HG03097 (cell line): ENCODE measurements at regions not wholly inside any gene's neighbourhood (a gene's known extent, or its start where the extent isn't known, plus 50 kb on each side); places are given as distances from the start of the nearest gene placed in this dataset.

Experiments used
- ATAC-seq: cut with Tn5 transposase; IDR thresholded peaks from one replicate; pipeline ENCODE4 v1.9.1; 2021; ENCODE audit not compliant: unreplicated experiment, low FRiP score

GRCh38 chr4:128606173-128606572 is 203.3 kb upstream of the JADE1 start:
- ATAC-seq = no peak

GRCh38 chr4:128604840-128605239 is 204.7 kb upstream of the JADE1 start:
- ATAC-seq = no peak

DNA sequence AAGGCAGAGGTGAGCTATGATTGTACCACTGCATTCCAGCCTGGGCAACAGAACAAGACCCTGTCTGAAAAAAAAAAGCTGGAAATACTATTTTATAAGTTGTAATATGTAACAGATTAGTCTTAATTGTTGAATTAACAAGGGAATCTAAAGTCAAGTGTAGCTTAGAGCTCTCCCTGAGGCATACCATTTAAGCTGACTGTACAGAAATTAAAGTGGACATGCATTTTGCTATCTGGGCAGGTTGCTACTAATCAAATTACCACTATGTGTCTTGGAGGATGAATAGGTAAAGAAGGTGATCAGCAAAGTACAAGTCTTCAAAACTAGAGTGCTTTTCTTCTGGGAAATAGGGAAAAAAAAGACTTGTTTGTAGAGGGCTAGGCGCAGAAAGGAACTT is 205.3 kb upstream of the JADE1 start:
- ATAC-seq = no peak

GRCh38 chr4:128603081-128603480 is 206.4 kb upstream of the JADE1 start:
- ATAC-seq = no peak

- ATAC-seq = no peak
Observed at GRCh38 chr4:128601991-128602695, 207.4 kb upstream of the JADE1 start.

GRCh38 chr4:128600996-128601871 is 208.3 kb upstream of the JADE1 start:
- no peak for ATAC-seq

DNA sequence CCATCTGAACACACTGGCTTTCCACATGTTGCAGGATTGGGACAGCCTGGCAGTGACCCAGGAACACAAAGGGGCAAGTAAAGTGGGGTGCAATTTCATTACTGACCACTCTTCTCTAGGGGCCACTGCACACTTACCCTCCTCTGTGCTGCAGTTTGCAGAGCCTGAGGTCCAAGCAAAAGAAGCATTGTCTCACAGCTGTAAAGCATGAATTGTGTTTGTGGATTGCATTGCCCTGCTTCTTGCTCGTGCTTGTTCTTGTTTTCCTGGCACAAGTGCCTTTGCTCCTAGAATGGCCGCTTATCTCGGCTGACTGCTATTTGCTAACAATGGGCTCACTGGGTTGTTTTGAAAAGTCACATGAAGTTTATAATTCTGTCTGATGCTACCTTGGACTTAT is 209.1 kb upstream of the JADE1 start:
- ATAC-seq = no peak

GRCh38 chr4:128597500-128597899 is 212.0 kb upstream of the JADE1 start:
- no peak for ATAC-seq

DNA sequence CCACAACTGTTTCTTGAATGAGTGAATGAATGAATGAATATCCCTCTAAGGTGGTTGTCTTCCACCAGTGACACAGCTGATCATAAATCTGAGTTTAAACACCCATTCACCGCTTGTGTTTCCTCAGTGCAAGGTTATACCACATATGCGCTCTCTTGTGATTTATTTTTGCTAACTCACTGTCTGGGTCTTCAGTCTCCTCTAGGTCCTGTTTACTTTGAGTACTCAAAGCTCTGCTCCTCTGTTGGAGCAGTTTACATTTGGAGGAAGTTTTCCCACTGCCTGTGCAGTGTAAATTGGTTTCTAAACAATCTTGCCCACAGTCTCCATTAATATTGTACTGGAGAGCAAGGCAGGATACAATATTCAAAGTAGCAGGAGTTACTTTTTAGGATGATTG is 212.6 kb upstream of the JADE1 start:
- ATAC-seq = no peak

- no peak for ATAC-seq
Observed at GRCh38 chr4:128596115-128596514, 213.4 kb upstream of the JADE1 start.

DNA sequence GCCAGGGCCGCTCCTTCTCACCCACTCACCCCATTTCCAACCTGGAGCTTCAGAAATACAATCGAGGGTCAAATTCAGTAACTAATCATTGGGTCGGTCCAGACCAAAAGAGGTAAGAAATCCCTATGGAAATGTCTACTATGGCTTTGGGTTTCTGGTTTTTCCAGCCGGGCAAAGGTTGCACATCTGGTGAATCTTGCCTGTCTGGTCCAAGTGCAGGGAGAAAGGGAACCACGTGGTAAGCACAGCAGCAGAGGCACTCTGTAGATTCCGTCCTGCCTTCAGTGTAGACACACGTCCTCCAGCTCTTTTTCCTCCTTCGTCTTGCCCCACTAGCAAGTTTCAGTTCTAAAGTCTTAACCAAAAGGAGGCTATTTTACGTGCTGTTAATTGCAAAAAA is 218.0 kb upstream of the JADE1 start:
- no peak for ATAC-seq

- no peak for ATAC-seq
Observed at GRCh38 chr4:128590773-128591172, 218.7 kb upstream of the JADE1 start.

DNA sequence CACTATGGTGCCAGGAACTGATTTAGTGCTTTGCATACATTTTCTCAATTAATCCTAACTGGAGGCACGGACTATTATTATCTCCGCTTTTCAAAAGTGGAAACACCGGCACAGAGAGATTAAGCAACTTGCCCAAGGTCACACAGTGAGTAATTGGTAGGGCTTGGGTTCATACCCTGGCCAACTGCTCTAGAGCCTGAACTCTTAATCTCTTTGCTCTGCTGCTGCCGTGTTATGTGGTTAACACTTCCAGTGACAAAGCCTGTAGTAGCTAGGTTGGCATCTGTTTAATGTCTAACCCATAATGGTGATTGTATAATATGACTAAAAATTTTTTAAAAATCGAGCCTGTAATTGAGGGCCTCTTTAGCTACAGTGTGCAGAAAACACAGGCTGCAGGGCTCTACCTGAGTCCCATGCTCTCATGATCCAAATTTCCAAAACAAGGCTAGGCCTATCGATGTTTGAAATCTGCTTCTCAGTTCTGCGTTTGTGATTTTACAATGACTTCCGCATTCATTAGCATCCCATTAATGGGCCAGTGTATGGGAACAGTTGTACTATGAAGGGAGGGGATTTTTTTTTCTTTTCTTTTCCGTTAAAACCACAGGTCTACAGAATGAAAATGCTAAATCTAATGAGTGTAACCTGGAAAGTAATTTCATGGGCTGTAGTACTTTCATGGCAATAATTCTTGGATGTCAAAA is 219.3 kb upstream of the JADE1 start:
- ATAC-seq = no peak

DNA sequence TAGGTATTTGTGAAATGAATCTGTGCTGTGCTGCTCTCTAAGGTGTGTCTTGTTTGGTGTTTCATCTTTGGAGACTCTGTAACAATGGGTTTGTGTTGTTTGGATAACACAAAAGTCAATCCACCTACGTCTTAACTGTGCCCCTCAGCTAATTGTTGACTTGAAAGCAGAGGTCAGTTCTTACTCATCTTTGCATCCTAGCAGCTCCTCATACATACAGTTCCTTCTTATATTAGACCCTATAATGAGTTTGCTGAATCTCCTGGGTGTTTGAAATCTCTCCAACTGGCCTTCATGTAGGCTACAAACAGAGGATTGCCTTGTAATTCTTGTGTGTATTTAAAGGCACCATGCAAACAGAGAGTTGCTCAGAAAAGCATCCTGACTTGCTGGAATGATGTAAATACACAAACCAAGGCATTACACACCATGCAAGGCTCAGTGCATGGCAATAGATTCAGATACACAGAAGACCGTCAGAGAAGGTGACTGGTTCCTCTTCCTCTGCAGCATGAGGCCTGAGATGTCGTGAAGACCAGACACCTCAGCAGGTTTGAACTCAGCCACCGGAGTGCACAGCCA is 220.0 kb upstream of the JADE1 start:
- ATAC-seq = no peak

DNA sequence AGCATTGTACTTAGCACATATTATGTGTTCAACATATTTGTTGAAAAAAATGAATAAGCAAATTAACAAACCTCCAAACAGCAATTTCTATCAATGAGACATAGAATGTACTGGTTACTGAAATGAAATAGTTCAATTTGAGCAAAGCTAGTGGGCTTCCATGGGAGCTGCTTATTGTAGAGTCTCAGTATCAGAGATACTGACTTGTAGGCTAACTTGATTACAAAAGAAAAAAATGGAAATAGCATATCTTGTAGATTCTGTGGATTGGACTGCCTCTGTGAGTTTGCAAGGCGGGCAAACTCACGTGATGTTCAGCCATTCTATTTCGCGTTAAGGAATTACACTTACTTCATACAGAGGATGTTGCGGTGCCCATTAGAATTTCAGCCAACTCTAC is 222.1 kb upstream of the JADE1 start:
- no peak for ATAC-seq

DNA sequence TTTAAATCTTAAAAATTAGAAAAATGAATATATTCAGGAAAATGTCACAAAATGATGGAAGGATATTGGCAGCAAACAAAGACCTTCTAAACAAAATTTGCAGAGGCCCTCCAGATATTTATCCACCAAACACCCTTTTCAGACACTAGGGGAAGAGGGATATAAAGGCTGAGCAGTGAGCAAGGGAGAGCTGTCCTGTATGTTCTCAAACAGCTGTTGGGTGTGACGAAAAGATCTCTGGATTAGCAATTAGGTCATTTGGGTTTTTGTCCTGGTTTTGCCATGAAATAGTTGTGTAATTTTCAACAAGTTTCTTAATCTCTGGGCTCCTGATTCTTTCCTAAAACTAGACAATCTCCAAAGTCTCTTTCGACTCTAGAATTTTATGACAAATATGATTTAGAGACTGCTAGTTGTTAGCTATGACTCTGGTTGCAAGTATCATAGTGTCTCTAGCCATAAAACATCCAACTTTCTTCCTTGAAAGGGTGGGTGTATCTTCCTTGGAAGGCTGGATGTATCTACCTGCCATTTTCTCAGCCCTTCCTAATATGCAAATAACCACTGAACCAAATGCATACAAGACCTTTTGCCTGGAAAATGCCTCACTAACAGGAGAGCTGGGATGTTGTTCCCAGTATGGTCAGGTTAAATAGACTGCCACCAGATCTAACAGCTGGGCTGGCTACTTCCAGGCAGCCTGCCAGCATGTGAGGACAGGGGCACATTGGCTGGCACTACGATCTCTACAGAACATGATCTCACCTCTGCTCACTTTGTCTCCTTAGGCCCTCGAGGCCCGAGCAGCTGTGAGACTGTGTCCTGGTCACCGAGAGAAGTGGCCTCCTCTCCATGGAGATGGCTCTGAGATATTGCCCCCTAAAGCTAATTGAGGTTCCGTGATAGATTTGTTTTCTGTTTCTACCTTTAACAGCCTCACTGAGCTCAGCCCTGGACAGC is 225.5 kb upstream of the JADE1 start:
- no peak for ATAC-seq

GRCh38 chr4:128582427-128582870 is 227.1 kb upstream of the JADE1 start:
- no peak for ATAC-seq

GRCh38 chr4:128579154-128579853 is 230.2 kb upstream of the JADE1 start:
- ATAC-seq = no peak

DNA sequence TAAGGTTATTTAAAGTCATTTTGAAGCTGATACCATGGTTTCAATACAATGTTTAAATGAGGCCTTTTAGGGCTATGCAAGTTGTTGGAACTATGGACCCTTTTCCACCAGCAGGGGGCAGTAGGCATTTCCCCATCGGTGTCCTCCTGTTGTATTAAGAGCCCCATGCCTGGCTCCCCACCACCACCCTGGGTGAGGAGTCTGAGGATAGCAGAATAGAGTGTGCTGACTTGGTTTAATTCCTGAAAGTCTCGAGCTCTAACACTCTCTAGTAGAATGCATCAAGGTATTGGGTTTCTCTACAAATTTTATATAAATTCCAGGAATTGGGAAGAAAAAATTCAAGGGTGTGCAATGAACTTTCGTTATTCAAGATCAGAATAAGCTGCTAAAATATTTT is 234.8 kb upstream of the JADE1 start:
- ATAC-seq = peak; percentile 57
